ENCODE measurements at regions not wholly inside any gene's neighbourhood (a gene's known extent, or its start where the extent isn't known, plus 50 kb on each side); places are given as distances from the start of the nearest gene placed in this dataset.

- H3K9ac ChIP-seq (ENCODE audit: low read length), result no peak overlapping the region
- H3K79me2 ChIP-seq (ENCODE audit: insufficient read depth, low read length), result no peaks in the 10 kb centered on the region
- no peaks in the 10 kb centered on the region for H3K9me3 ChIP-seq (ENCODE audit: low read length)
- TF ChIP-seq EZH2 (IDR thresholded peaks at IDR 0.05; ENCODE audit: borderline replicate concordance, low read length) (no peak), CTCF (IDR thresholded peaks at IDR 0.05; ENCODE audit: low read length) (no peak)
- H3K9me2 ChIP-seq (ENCODE audit: low read depth, low read length), result no peaks in the 10 kb centered on the region
- H3K27me3 ChIP-seq (ENCODE audit: insufficient read depth, low read length), result no peaks in the 10 kb centered on the region
- no peaks in the 10 kb centered on the region for H3K4me1 ChIP-seq (ENCODE audit: insufficient read depth, low read length, severe bottlenecking)
- H3K27ac ChIP-seq (ENCODE audit: low read depth, low read length, poor library complexity, severe bottlenecking), result no peak overlapping the region
- H3K4me2 ChIP-seq (ENCODE audit: low read length), result no peak overlapping the region
- no peak overlapping the region for H2AFZ ChIP-seq (ENCODE audit: low read length)
- no peaks in the 10 kb centered on the region for H3K36me3 ChIP-seq (ENCODE audit: insufficient read depth, low read length)
- no peaks in the 10 kb centered on the region; the same call in 1 of the 2 replicates for H3F3A ChIP-seq (ENCODE audit: insufficient read depth, low read length)
- no peaks in the 10 kb centered on the region for H4K20me1 ChIP-seq (ENCODE audit: insufficient read depth, low read length)
- H3K4me3 ChIP-seq (ENCODE audit: low read depth, low read length, poor library complexity, severe bottlenecking), result no peak overlapping the region
These were observed 107.1 kb upstream of the KCNJ3 start for GRCh38 chr2:154591294-154591820.

GRCh38 chr2:154599189-154599588 lies 99.3 kb upstream of the KCNJ3 start:
- no peaks in the 10 kb centered on the region for H3K79me2 ChIP-seq (ENCODE audit: insufficient read depth, low read length)
- no peaks in the 10 kb centered on the region; the same call in 1 of the 2 replicates for H3F3A ChIP-seq (ENCODE audit: insufficient read depth, low read length)
- H3K4me2 ChIP-seq (ENCODE audit: low read length), result no peak overlapping the region
- no peaks in the 10 kb centered on the region for H3K27me3 ChIP-seq (ENCODE audit: insufficient read depth, low read length)
- H4K20me1 ChIP-seq (ENCODE audit: insufficient read depth, low read length), result no peaks in the 10 kb centered on the region
- H3K36me3 ChIP-seq (ENCODE audit: insufficient read depth, low read length), result no peaks in the 10 kb centered on the region
- no peak overlapping the region for H2AFZ ChIP-seq (ENCODE audit: low read length)
- no peak overlapping the region for H3K27ac ChIP-seq (ENCODE audit: low read depth, low read length, poor library complexity, severe bottlenecking)
- H3K9me2 ChIP-seq (ENCODE audit: low read depth, low read length), result no peaks in the 10 kb centered on the region
- TF ChIP-seq EZH2 (IDR thresholded peaks at IDR 0.05; ENCODE audit: borderline replicate concordance, low read length), result no peak
- no peak for TF ChIP-seq CTCF (IDR thresholded peaks at IDR 0.05; ENCODE audit: low read length)
- H3K4me1 ChIP-seq (ENCODE audit: insufficient read depth, low read length, severe bottlenecking), result no peaks in the 10 kb centered on the region
- H3K4me3 ChIP-seq (ENCODE audit: low read depth, low read length, poor library complexity, severe bottlenecking), result no peak overlapping the region
- H3K9ac ChIP-seq (ENCODE audit: low read length), result no peak overlapping the region
- no peaks in the 10 kb centered on the region for H3K9me3 ChIP-seq (ENCODE audit: low read length)

- Histone ChIP-seq H2AFZ (ENCODE audit: low read length) (no peak overlapping the region), H3K36me3 (ENCODE audit: insufficient read depth, low read length) (no peaks in the 10 kb centered on the region), H3K27ac (ENCODE audit: low read depth, low read length, poor library complexity, severe bottlenecking) (no peak overlapping the region), H3K9me2 (ENCODE audit: low read depth, low read length) (no peaks in the 10 kb centered on the region; the same call in 1 of the 2 replicates), H3K4me2 (ENCODE audit: low read length) (no peak overlapping the region), H3K4me3 (ENCODE audit: low read depth, low read length, poor library complexity, severe bottlenecking) (no peak overlapping the region), H4K20me1 (ENCODE audit: insufficient read depth, low read length) (no peaks in the 10 kb centered on the region), H3K27me3 (ENCODE audit: insufficient read depth, low read length) (no peaks in the 10 kb centered on the region), H3K4me1 (ENCODE audit: insufficient read depth, low read length, severe bottlenecking) (no peaks in the 10 kb centered on the region), H3F3A (ENCODE audit: insufficient read depth, low read length) (no peaks in the 10 kb centered on the region), H3K9ac (ENCODE audit: low read length) (no peak overlapping the region), H3K79me2 (ENCODE audit: insufficient read depth, low read length) (no peaks in the 10 kb centered on the region), H3K9me3 (ENCODE audit: low read length) (no peaks in the 10 kb centered on the region)
- TF ChIP-seq EZH2 (IDR thresholded peaks at IDR 0.05; ENCODE audit: borderline replicate concordance, low read length) (no peak), CTCF (IDR thresholded peaks at IDR 0.05; ENCODE audit: low read length) (no peak)
These were observed 97.5 kb upstream of the KCNJ3 start for GRCh38 chr2:154600927-154601494.

All from OCI-LY1 (cell line).